Upper lobe of left lung (tissue), 6 donors: ENCODE measurements at regions not wholly inside any gene's neighbourhood (a gene's known extent, or its start where the extent isn't known, plus 50 kb on each side); places are given as distances from the start of the nearest gene placed in this dataset.
A peak's percentile ranks its signal among the peaks of the same experiment; 100 is the strongest.
"Not testable (repeated sequence)": the region's sequence is repeated elsewhere in the genome, so short reads cannot be mapped to it uniquely, and the experiment has no call there.

Source experiments
- ATAC-seq, 2 donors: fragments of 200-7000 bp; cut with Tn5 transposase; one replicate each; pipeline ENCODE4 v1.9.1; 2022; ENCODE audit warnings: mild to moderate bottlenecking in 2 of 2, moderate library complexity in 2 of 2; ENCODE audit not compliant: low FRiP score in 2 of 2
- DNase-seq, 2 donors: peaks; one replicate each; pipeline ENCODE4 v3.0.0-alpha.2; 2019 to 2020
- H3K27ac ChIP-seq, 4 donors: fragments of 200-600 bp; sonication (generic); one replicate each; pipeline ENCODE4 v1.5.1; 2016 to 2019
- H3K27me3 ChIP-seq, 4 donors: fragments of 200-600 bp; sonication (generic); one replicate each; pipeline ENCODE4 v1.5.1; 2017 to 2019
- H3K36me3 ChIP-seq, 4 donors: fragments of 200-600 bp; sonication (generic); one replicate each; pipeline ENCODE4 v1.5.1; 2016 to 2019
- H3K4me1 ChIP-seq, 4 donors: fragments of 200-600 bp; sonication (generic); one replicate each; pipeline ENCODE4 v1.5.1; 2018 to 2019
- H3K4me3 ChIP-seq, 4 donors: fragments of 200-600 bp; sonication (generic); one replicate each; pipeline ENCODE4 v1.5.1; 2017 to 2019; ENCODE audit warnings: mild to moderate bottlenecking in 2 of 4, moderate library complexity in 1 of 4
- H3K9me3 ChIP-seq, 4 donors: fragments of 200-600 bp; sonication (generic); one replicate each; pipeline ENCODE4 v1.5.1; 2018 to 2019
- EP300 ChIP-seq, 4 donors: sonication (generic); formaldehyde crosslinking; IDR thresholded peaks; one replicate each; pipeline ENCODE4 v1.5.1; 2017; ENCODE audit warnings: antibody characterized with exemption in 4 of 4, control low read depth in 2 of 4
- POLR2A ChIP-seq, 4 donors: fragments of 450-650 bp; IDR thresholded peaks; one replicate each; pipeline ENCODE4 v1.5.1; 2016 to 2017; ENCODE audit warnings: antibody characterized with exemption in 4 of 4, mild to moderate bottlenecking in 2 of 4
- POLR2AphosphoS5 ChIP-seq, 2 donors: sonication (generic); formaldehyde crosslinking; IDR thresholded peaks; one replicate each; pipeline ENCODE4 v1.5.1; 2017; ENCODE audit warnings: antibody characterized with exemption in 2 of 2
- WGBS, 2 donors: methylation state at CpG; one replicate each; pipeline ENCODE4 v1.1.5; 2017 to 2018; 5-methylcytosine and 5-hydroxymethylcytosine counted together
- TF ChIP-seq, protein P1 (sequence below), 6 experiments: fragments of 450-650 bp in 4 of 6; fragments of 200-600 bp in 2 of 6; sonication (generic) in 2 of 6; IDR thresholded peaks; one replicate each; pipeline ENCODE4 v1.5.1; 2016 to 2019; ENCODE audit warnings: antibody characterized with exemption in 6 of 6
- donor health status: DM: no; HTN: no; CAD: no; lungs with moderate emphysema.
- donor health status: DM: no; HTN: yes; CAD: no; lungs with severe emphysema.

GRCh38 chr3:144737281-144737680 is 765.7 kb downstream of the DIPK2A start:
- Histone ChIP-seq H3K4me3 (no peak overlapping the region), H3K27me3 (no peaks in the 10 kb centered on the region), H3K4me1 (no peaks in the 10 kb centered on the region), H3K27ac (no peak overlapping the region), H3K36me3 (no peaks in the 10 kb centered on the region), H3K9me3 (no peaks in the 10 kb centered on the region)
- DNase-seq: no peak
- WGBS, 2 donors: 94 to 96% methylated on average over 7 of the region's 7 CpGs
- no peak for ATAC-seq
- TF ChIP-seq, protein P1, sequence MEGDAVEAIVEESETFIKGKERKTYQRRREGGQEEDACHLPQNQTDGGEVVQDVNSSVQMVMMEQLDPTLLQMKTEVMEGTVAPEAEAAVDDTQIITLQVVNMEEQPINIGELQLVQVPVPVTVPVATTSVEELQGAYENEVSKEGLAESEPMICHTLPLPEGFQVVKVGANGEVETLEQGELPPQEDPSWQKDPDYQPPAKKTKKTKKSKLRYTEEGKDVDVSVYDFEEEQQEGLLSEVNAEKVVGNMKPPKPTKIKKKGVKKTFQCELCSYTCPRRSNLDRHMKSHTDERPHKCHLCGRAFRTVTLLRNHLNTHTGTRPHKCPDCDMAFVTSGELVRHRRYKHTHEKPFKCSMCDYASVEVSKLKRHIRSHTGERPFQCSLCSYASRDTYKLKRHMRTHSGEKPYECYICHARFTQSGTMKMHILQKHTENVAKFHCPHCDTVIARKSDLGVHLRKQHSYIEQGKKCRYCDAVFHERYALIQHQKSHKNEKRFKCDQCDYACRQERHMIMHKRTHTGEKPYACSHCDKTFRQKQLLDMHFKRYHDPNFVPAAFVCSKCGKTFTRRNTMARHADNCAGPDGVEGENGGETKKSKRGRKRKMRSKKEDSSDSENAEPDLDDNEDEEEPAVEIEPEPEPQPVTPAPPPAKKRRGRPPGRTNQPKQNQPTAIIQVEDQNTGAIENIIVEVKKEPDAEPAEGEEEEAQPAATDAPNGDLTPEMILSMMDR (IDR thresholded peaks at IDR 0.05): no peak
- TF ChIP-seq POLR2A (IDR thresholded peaks at IDR 0.05) (no peak), POLR2AphosphoS5 (IDR thresholded peaks at IDR 0.05) (no peak), EP300 (IDR thresholded peaks at IDR 0.05) (no peak)

- Histone ChIP-seq H3K4me1 (no peaks in the 10 kb centered on the region), H3K27ac (no peak overlapping the region), H3K36me3 (no peaks in the 10 kb centered on the region), H3K4me3 (no peak overlapping the region), H3K9me3 (no peaks in the 10 kb centered on the region), H3K27me3 (no peaks in the 10 kb centered on the region)
- ATAC-seq (no peak), DNase-seq (no peak)
- WGBS, 2 donors: 62 to 69% methylated on average over 1 of the region's 1 CpG
- TF ChIP-seq POLR2AphosphoS5 (IDR thresholded peaks at IDR 0.05): no peak
- TF ChIP-seq, protein P1 (IDR thresholded peaks at IDR 0.05): no peak
- TF ChIP-seq POLR2A (IDR thresholded peaks at IDR 0.05): no peak
- no peak for TF ChIP-seq EP300 (IDR thresholded peaks at IDR 0.05)
Observed at GRCh38 chr3:144743225-144743668, 771.6 kb downstream of the DIPK2A start.

DNA sequence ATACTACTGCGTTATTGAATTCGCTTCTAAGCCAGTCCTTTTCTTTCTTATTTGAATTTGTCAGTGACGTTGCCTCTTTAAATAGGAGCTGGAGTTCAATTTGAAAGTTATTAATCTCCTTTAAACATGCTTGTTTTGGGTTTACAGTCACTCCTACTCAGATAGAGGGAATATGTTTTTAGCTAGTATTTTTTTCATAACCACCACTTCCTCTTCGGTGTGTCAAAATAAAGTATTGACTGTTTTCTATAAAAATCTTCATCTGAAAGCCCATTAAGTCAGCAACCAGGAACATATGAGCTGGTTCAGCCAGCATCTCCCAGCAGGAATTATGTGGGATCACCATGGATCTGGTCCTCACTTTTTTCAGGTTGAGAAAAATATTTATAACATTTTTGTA is 772.9 kb downstream of the DIPK2A start:
- DNase-seq (no peak), ATAC-seq (no peak)
- Histone ChIP-seq H3K9me3 (no peaks in the 10 kb centered on the region), H3K4me3 (no peak overlapping the region), H3K36me3 (no peaks in the 10 kb centered on the region), H3K27me3 (no peaks in the 10 kb centered on the region), H3K4me1 (no peaks in the 10 kb centered on the region), H3K27ac (no peak overlapping the region)
- no peak for TF ChIP-seq EP300 (IDR thresholded peaks at IDR 0.05)
- no peak for TF ChIP-seq POLR2A (IDR thresholded peaks at IDR 0.05)
- TF ChIP-seq, protein P1 (IDR thresholded peaks at IDR 0.05): no peak
- no peak for TF ChIP-seq POLR2AphosphoS5 (IDR thresholded peaks at IDR 0.05)
- WGBS, 2 donors: 66 to 70% methylated on average over 4 of the region's 4 CpGs

DNA sequence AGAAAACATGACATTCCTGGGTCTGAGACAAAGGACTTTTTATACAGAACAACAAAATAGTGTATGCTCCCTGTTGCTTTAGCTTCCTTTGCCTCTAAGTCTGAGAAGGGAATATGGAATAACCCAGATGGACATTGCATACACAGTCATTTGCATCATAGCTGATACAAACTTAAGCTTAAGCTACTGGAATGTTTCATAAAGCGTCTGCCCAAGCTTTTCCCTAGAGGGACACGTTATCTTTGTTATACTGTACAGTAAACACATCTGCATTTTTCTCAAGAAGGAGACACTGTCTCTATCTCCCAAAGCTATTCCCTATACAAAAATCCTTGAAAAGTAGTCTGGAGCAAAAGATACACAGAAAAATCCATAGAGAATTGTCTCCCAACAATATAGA is 775.0 kb downstream of the DIPK2A start:
- Histone ChIP-seq H3K27ac (no peak overlapping the region), H3K9me3 (no peaks in the 10 kb centered on the region), H3K4me3 (no peak overlapping the region), H3K4me1 (no peaks in the 10 kb centered on the region), H3K27me3 (no peaks in the 10 kb centered on the region), H3K36me3 (no peaks in the 10 kb centered on the region)
- WGBS, 2 donors: 76 to 84% methylated on average over 2 of the region's 2 CpGs
- DNase-seq: no peak
- ATAC-seq: no peak
- TF ChIP-seq POLR2AphosphoS5 (IDR thresholded peaks at IDR 0.05) (no peak), EP300 (IDR thresholded peaks at IDR 0.05) (no peak), POLR2A (IDR thresholded peaks at IDR 0.05) (no peak)
- TF ChIP-seq, protein P1 (IDR thresholded peaks at IDR 0.05): no peak

DNA sequence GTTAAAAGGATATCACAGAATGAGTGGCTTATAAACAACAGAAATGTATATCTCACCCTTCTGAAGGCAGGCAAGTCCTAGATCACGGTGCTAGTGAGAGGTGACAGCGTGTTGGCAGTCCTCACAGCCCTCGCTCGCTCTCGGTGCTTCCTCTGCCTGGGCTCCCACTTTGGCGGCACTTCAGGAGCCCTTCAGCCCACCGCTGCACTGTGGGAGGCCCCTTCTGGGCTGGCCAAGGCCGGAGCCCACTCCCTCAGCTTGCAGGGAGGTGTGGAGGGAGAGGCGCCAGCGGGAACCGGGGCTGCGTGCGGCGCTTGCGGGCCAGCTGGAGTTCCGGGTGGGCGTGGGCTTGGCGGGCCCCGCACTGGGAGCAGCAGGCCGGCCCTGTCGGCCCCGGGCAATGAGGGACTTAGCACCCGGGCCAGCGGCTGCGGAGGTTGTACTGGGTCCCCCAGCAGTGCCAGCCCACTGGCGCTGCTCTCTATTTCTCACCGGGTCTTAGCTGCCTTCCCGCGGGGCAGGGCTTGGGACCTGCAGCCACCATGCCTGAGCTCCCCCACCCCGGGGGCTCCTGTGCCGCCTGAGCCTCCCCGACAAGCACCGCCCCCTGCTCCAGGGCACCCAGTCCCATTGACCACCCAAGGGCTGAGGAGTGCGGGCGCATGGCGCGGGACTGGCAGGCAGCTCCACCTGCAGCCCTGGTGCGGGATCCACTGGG is 778.1 kb downstream of the DIPK2A start:
- peak in 1 of 2 donors; percentile 69 for DNase-seq
- not testable (repeated sequence) for H3K36me3 ChIP-seq, H3K4me1 ChIP-seq, H3K9me3 ChIP-seq, ATAC-seq, H3K4me3 ChIP-seq, H3K27me3 ChIP-seq, H3K27ac ChIP-seq
- WGBS, 2 donors: 80 to 95% methylated on average over 2 to 36 of the region's 38 CpGs
